Stomach (tissue), 4 donors: ENCODE measurements at regions not wholly inside any gene's neighbourhood (a gene's known extent, or its start where the extent isn't known, plus 50 kb on each side); places are given as distances from the start of the nearest gene placed in this dataset.

Experiments used
- POLR2A ChIP-seq, 4 donors: fragments of 450-650 bp; IDR thresholded peaks; one replicate each; pipeline ENCODE4 v1.6.1; 2016; ENCODE audit warnings: antibody characterized with exemption in 4 of 4, control low read depth in 2 of 4, mild to moderate bottlenecking in 1 of 4, moderate library complexity in 1 of 4
- POLR2AphosphoS5 ChIP-seq, 3 donors: sonication (generic); formaldehyde crosslinking; IDR thresholded peaks; one replicate each; pipeline ENCODE4 v1.6.1; 2016; ENCODE audit warnings: antibody characterized with exemption in 3 of 3
- TF ChIP-seq, protein P1 (sequence below), 7 experiments: fragments of 450-650 bp in 4 of 7; fragments of 200-600 bp in 3 of 7; sonication (generic) in 3 of 7; IDR thresholded peaks; one replicate each; pipeline ENCODE4 v1.5.1; 2016 to 2019; ENCODE audit warnings: antibody characterized with exemption in 7 of 7, control low read depth in 2 of 7, mild to moderate bottlenecking in 1 of 7

DNA sequence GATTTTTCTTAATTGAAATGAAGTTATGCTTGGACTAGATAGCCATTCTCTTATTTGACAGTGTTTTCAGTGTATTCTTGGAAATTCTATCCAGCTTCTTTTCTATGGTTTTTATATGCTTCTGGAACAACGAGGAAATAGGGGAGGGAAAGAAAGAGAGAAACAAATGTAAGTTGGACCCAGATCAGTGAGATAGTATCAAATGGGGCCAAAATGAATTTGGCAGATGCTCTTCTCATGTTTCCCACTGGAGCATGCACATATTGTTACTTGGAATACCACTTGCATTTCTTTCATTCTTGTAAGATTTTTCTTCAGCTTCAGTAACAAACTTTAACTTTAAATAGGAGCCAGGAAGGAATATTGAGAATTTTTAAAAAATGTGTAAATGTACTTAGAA is 312.3 kb downstream of the PRL start:
- TF ChIP-seq, protein P1, sequence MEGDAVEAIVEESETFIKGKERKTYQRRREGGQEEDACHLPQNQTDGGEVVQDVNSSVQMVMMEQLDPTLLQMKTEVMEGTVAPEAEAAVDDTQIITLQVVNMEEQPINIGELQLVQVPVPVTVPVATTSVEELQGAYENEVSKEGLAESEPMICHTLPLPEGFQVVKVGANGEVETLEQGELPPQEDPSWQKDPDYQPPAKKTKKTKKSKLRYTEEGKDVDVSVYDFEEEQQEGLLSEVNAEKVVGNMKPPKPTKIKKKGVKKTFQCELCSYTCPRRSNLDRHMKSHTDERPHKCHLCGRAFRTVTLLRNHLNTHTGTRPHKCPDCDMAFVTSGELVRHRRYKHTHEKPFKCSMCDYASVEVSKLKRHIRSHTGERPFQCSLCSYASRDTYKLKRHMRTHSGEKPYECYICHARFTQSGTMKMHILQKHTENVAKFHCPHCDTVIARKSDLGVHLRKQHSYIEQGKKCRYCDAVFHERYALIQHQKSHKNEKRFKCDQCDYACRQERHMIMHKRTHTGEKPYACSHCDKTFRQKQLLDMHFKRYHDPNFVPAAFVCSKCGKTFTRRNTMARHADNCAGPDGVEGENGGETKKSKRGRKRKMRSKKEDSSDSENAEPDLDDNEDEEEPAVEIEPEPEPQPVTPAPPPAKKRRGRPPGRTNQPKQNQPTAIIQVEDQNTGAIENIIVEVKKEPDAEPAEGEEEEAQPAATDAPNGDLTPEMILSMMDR (IDR thresholded peaks at IDR 0.05) = no peak
- no peak for TF ChIP-seq POLR2A (IDR thresholded peaks at IDR 0.05)
- TF ChIP-seq POLR2AphosphoS5 (IDR thresholded peaks at IDR 0.05) = no peak
